CD14-positive monocyte (primary cell): ENCODE measurements at regions not wholly inside any gene's neighbourhood (a gene's known extent, or its start where the extent isn't known, plus 50 kb on each side); places are given as distances from the start of the nearest gene placed in this dataset.
"Not testable (repeated sequence)": the region's sequence is repeated elsewhere in the genome, so short reads cannot be mapped to it uniquely, and the experiment has no call there.

Experiments used
- DNase-seq, 3 donors: peaks; one replicate each; pipeline ENCODE4 v3.0.0-alpha.2; 2011 to 2022
- H2AFZ ChIP-seq: 2 replicates; pipeline ENCODE4 v1.6.0; 2012; ENCODE audit warnings: mild to moderate bottlenecking, low read depth, low read length, inconsistent platforms; ENCODE audit not compliant: insufficient read depth, poor library complexity, severe bottlenecking
- H3K27ac ChIP-seq, 2 donors: 1 replicate in 1 of 2; 2 replicates in 1 of 2; pipeline ENCODE4 v1.5.1; 2012 to 2013; ENCODE audit warnings: low read length in 2 of 2, control low read depth in 1 of 2, inconsistent platforms in 1 of 2, low read depth in 1 of 2, mild to moderate bottlenecking in 1 of 2
- H3K27me3 ChIP-seq, 2 donors: one replicate each; pipeline versions ENCODE4 v1.6.0 to v1.6.1; 2011 to 2013; ENCODE audit warnings: low read length in 2 of 2; ENCODE audit not compliant: control insufficient read depth in 2 of 2, insufficient read depth in 2 of 2
- H3K36me3 ChIP-seq, 2 donors: replicated peaks in 1 of 2; 1 replicate in 1 of 2; 2 replicates in 1 of 2; pipeline versions ENCODE4 v1.5.1 to v1.6.1; 2012 to 2013; ENCODE audit warnings: low read length in 2 of 2, control low read depth in 1 of 2, inconsistent platforms in 1 of 2, mild to moderate bottlenecking in 1 of 2; ENCODE audit not compliant: insufficient read depth in 2 of 2, control insufficient read depth in 1 of 2
- H3K4me1 ChIP-seq, 2 donors: 1 replicate in 1 of 2; 2 replicates in 1 of 2; pipeline versions ENCODE4 v1.5.1 to v1.6.1; 2012 to 2013; ENCODE audit warnings: low read length in 2 of 2, control low read depth in 1 of 2, inconsistent platforms in 1 of 2, mild to moderate bottlenecking in 1 of 2, moderate library complexity in 1 of 2; ENCODE audit not compliant: insufficient read depth in 2 of 2, control insufficient read depth in 1 of 2
- H3K4me2 ChIP-seq: replicated peaks from 2 replicates; pipeline ENCODE3; 2012; ENCODE audit warnings: low read length, moderate library complexity, mild to moderate bottlenecking; ENCODE audit not compliant: poor library complexity, severe bottlenecking; ENCODE audit errors: extremely low read depth
- H3K4me3 ChIP-seq, 3 experiments: fragments of 200-600 bp in 1 of 3; sonication (generic) in 1 of 3; replicated peaks in 1 of 3; 1 replicate in 2 of 3; 2 replicates in 1 of 3; pipeline ENCODE4 v1.5.1; 2011 to 2013; ENCODE audit warnings: low read length in 3 of 3, mild to moderate bottlenecking in 3 of 3, control low read depth in 2 of 3, low read depth in 2 of 3, inconsistent platforms in 1 of 3, moderate library complexity in 1 of 3
- H3K79me2 ChIP-seq: 2 replicates; pipeline ENCODE4 v1.6.0; 2012; ENCODE audit warnings: mild to moderate bottlenecking, control low read depth, inconsistent platforms, low read length, moderate library complexity; ENCODE audit not compliant: insufficient read depth
- H3K9ac ChIP-seq: 2 replicates; pipeline ENCODE4 v1.6.0; 2017; ENCODE audit warnings: low read length, mild to moderate bottlenecking; ENCODE audit not compliant: insufficient read depth, poor library complexity, severe bottlenecking
- H3K9me3 ChIP-seq, 2 donors: replicated peaks in 1 of 2; 1 replicate in 1 of 2; 2 replicates in 1 of 2; pipeline versions ENCODE4 v1.5.1 to v1.6.1; 2012 to 2013; ENCODE audit warnings: low read length in 2 of 2, control low read depth in 1 of 2; ENCODE audit not compliant: control insufficient read depth in 1 of 2, insufficient read depth in 1 of 2
- H4K20me1 ChIP-seq: 2 replicates; pipeline ENCODE4 v1.6.0; 2012; ENCODE audit warnings: mild to moderate bottlenecking, low read length, control low read depth, moderate library complexity; ENCODE audit not compliant: insufficient read depth
- H3K27ac Mint-ChIP-seq, 7 donors: one replicate each; pipeline ENCODE4 v1.8.0; 2020; ENCODE audit warnings: mild to moderate bottlenecking in 7 of 7, mixed read lengths in 7 of 7, moderate library complexity in 6 of 7, inconsistent platforms in 2 of 7
- H3K27me3 Mint-ChIP-seq, 3 donors: one replicate each; pipeline ENCODE4 v1.8.0; 2021 to 2022; ENCODE audit warnings: low read depth in 3 of 3, mild to moderate bottlenecking in 3 of 3, mixed read lengths in 3 of 3, moderate library complexity in 3 of 3, inconsistent platforms in 1 of 3
- H3K36me3 Mint-ChIP-seq, 2 donors: one replicate each; pipeline ENCODE4 v1.8.0; 2020; ENCODE audit warnings: mixed read lengths in 2 of 2, inconsistent platforms in 1 of 2, mild to moderate bottlenecking in 1 of 2
- H3K4me1 Mint-ChIP-seq: one replicate; pipeline ENCODE4 v1.8.0; 2020; ENCODE audit warnings: mild to moderate bottlenecking, mixed read lengths
- H3K4me3 Mint-ChIP-seq, 2 donors: one replicate each; pipeline ENCODE4 v1.8.0; 2020; ENCODE audit warnings: mild to moderate bottlenecking in 2 of 2, mixed read lengths in 2 of 2, moderate library complexity in 1 of 2
- H3K9me3 Mint-ChIP-seq, 7 donors: one replicate each; pipeline ENCODE4 v1.8.0; 2020 to 2022; ENCODE audit warnings: mixed read lengths in 7 of 7, mild to moderate bottlenecking in 6 of 7, moderate library complexity in 6 of 7, inconsistent platforms in 2 of 7
- CTCF ChIP-seq: fragments of 200-600 bp; IDR thresholded peaks from one replicate; pipeline ENCODE4 v1.8.0; 2022; ENCODE audit warnings: antibody characterized with exemption, mild to moderate bottlenecking
- WGBS: methylation state at CpG from one replicate; pipeline ENCODE4 v1.1.5; 2013; ENCODE audit warnings: missing lambda C conversion rate; ENCODE audit not compliant: insufficient coverage; 5-methylcytosine and 5-hydroxymethylcytosine counted together
- intact Hi-C, 2 donors: fragments of 100-400 bp; cut with micrococcal nuclease; formaldehyde crosslinking; loops; one replicate each; pipeline versions ENCODE4 v1.15.0 to v1.15.1; 2023

- no peak overlapping the region for H3K4me3 ChIP-seq
- no peaks in the 10 kb centered on the region for H3K36me3 ChIP-seq
- no peak overlapping the region for H3K27ac Mint-ChIP-seq
- no peak overlapping the region for H2AFZ ChIP-seq
- no peak overlapping the region for H3K4me2 ChIP-seq
- H3K9me3 ChIP-seq, result no peaks in the 10 kb centered on the region
- peaks cover 0 to 3% (median 1%) of the 10 kb centered on the region in 3 donors for H3K27me3 Mint-ChIP-seq
- no peaks in the 10 kb centered on the region for H3K36me3 Mint-ChIP-seq
- intact Hi-C loops, result no loop called here
- H3K9me3 Mint-ChIP-seq, result peaks cover 3 to 17% (median 7%) of the 10 kb centered on the region in 7 donors
- no peaks in the 10 kb centered on the region for H3K27me3 ChIP-seq
- H3K4me1 ChIP-seq, result no peaks in the 10 kb centered on the region
- no peak overlapping the region for H3K27ac ChIP-seq
- no peaks in the 10 kb centered on the region for H3K4me1 Mint-ChIP-seq
- DNase-seq, result no peak
- no peaks in the 10 kb centered on the region for H3K79me2 ChIP-seq
- H4K20me1 ChIP-seq, result no peaks in the 10 kb centered on the region
- no peak for TF ChIP-seq CTCF
- no peak overlapping the region for H3K9ac ChIP-seq
- no peak overlapping the region for H3K4me3 Mint-ChIP-seq
Measured at GRCh38 chr14:36418937-36419336, 98.5 kb upstream of the MBIP start.

GRCh38 chr14:36411951-36412350 lies 91.5 kb upstream of the MBIP start:
- H3K9me3 ChIP-seq, H3K4me3 ChIP-seq, H2AFZ ChIP-seq, H3K36me3 ChIP-seq, H3K79me2 ChIP-seq, H3K4me2 ChIP-seq, H3K36me3 Mint-ChIP-seq, H3K27ac ChIP-seq, H3K27me3 Mint-ChIP-seq, H3K27ac Mint-ChIP-seq, H3K4me1 ChIP-seq, H4K20me1 ChIP-seq, H3K27me3 ChIP-seq, H3K4me1 Mint-ChIP-seq, H3K4me3 Mint-ChIP-seq, DNase-seq, H3K9ac ChIP-seq, intact Hi-C loops: not testable (repeated sequence)
- WGBS, result 84% methylated on average over 11 of the region's 17 CpGs
- H3K9me3 Mint-ChIP-seq, result peaks cover 11 to 36% (median 29%) of the 10 kb centered on the region in 7 donors
